ENCODE measurements at regions not wholly inside any gene's neighbourhood (a gene's known extent, or its start where the extent isn't known, plus 50 kb on each side); places are given as distances from the start of the nearest gene placed in this dataset.

DNA sequence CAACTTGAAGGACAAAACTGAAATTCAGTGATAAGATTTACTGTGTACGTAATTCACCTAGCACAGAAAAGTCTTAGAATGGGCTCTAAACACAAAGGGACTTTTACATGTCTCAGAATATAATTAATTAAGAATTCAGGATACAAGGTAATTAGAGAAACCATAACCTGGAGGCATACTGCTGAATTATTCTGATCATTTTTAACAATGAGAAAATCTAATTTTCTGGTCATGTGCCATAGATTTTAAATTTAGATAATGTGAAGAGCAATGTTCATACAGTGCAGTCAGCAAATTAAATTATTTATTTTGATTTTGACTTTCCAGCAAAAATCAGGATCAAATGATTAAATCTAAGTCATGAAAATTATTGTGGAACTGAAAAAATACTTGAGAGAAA lies 67.0 kb upstream of the MTNR1B start:
- no peak for DNase-seq
- Histone ChIP-seq H3K27me3 (no peaks in the 10 kb centered on the region), H3K4me1 (no peaks in the 10 kb centered on the region), H3K27ac (no peak overlapping the region), H3K36me3 (no peaks in the 10 kb centered on the region), H3K4me3 (no peak overlapping the region), H3K9me3 (no peaks in the 10 kb centered on the region)
- in situ Hi-C loops (cut with MboI; ENCODE audit: low pct_ligation_motif_present in 1 of 4, low pct_unique_long_range_greater_than_20kb in 1 of 4, low sequenced_read_pairs in 3 of 4) (no loop called here), intact Hi-C loops (cut with DNase I; ENCODE audit: low total_unique reads) (no loop called here)
- 78 to 82% methylated on average over 1 of the region's 1 CpG for WGBS, 2 donors (ENCODE audit: low coverage in 1 of 2)
- TF ChIP-seq, protein P1, sequence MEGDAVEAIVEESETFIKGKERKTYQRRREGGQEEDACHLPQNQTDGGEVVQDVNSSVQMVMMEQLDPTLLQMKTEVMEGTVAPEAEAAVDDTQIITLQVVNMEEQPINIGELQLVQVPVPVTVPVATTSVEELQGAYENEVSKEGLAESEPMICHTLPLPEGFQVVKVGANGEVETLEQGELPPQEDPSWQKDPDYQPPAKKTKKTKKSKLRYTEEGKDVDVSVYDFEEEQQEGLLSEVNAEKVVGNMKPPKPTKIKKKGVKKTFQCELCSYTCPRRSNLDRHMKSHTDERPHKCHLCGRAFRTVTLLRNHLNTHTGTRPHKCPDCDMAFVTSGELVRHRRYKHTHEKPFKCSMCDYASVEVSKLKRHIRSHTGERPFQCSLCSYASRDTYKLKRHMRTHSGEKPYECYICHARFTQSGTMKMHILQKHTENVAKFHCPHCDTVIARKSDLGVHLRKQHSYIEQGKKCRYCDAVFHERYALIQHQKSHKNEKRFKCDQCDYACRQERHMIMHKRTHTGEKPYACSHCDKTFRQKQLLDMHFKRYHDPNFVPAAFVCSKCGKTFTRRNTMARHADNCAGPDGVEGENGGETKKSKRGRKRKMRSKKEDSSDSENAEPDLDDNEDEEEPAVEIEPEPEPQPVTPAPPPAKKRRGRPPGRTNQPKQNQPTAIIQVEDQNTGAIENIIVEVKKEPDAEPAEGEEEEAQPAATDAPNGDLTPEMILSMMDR (IDR thresholded peaks at IDR 0.05) = no peak
- TF ChIP-seq POLR2A (IDR thresholded peaks at IDR 0.05) (no peak), POLR2AphosphoS5 (IDR thresholded peaks at IDR 0.05) (no peak), EP300 (IDR thresholded peaks at IDR 0.05; ENCODE audit: low read depth) (no peak)

- Histone ChIP-seq H3K9me3 (no peaks in the 10 kb centered on the region), H3K27ac (no peak overlapping the region), H3K4me3 (no peak overlapping the region), H3K27me3 (no peaks in the 10 kb centered on the region), H3K36me3 (no peaks in the 10 kb centered on the region), H3K4me1 (no peaks in the 10 kb centered on the region)
- DNase-seq = no peak
- intact Hi-C loops (cut with DNase I; ENCODE audit: low total_unique reads) = no loop called here
- in situ Hi-C loops (cut with MboI; ENCODE audit: low pct_ligation_motif_present in 1 of 4, low pct_unique_long_range_greater_than_20kb in 1 of 4, low sequenced_read_pairs in 3 of 4) = no loop called here
- TF ChIP-seq POLR2AphosphoS5 (IDR thresholded peaks at IDR 0.05) (no peak), POLR2A (IDR thresholded peaks at IDR 0.05) (no peak), EP300 (IDR thresholded peaks at IDR 0.05; ENCODE audit: low read depth) (no peak)
- TF ChIP-seq, protein P1 (IDR thresholded peaks at IDR 0.05) = no peak
- 63 to 73% methylated on average over 3 to 4 of the region's 4 CpGs for WGBS, 2 donors (ENCODE audit: low coverage in 1 of 2)
Measured at GRCh38 chr11:92907671-92908070, 61.8 kb upstream of the MTNR1B start.

DNA sequence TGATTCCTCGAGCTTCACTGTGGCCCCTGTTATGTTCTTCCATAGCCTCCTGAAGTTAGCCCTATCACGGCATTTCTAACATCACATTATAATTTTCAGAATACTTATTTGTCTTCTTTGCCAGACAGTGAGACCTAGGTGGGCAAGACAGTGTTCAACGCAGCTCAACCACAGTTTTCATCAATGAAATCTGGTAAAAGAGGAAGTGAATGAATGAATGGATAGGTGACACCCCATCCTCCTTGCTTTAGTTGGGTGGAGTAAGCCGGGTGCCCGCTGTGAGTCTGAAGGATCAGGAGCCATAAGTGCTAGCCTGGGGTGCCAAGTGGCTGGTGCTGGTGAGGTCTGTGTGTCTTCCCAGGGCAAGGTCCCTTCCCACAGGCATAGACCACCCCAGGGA lies 60.2 kb upstream of the MTNR1B start:
- H3K27ac ChIP-seq = no peak overlapping the region

GRCh38 chr11:92911478-92911877 lies 58.0 kb upstream of the MTNR1B start:
- intact Hi-C loops (cut with DNase I; ENCODE audit: low total_unique reads) (no loop called here), in situ Hi-C loops (cut with MboI; ENCODE audit: low pct_ligation_motif_present in 1 of 4, low pct_unique_long_range_greater_than_20kb in 1 of 4, low sequenced_read_pairs in 3 of 4) (no loop called here)
- no peak overlapping the region for H3K27ac ChIP-seq
- H3K9me3 ChIP-seq = no peaks in the 10 kb centered on the region
- no peaks in the 10 kb centered on the region for H3K27me3 ChIP-seq
- H3K4me1 ChIP-seq = no peaks in the 10 kb centered on the region
- no peaks in the 10 kb centered on the region for H3K36me3 ChIP-seq
- TF ChIP-seq POLR2A (IDR thresholded peaks at IDR 0.05) (no peak), EP300 (IDR thresholded peaks at IDR 0.05; ENCODE audit: low read depth) (no peak), POLR2AphosphoS5 (IDR thresholded peaks at IDR 0.05) (no peak)
- TF ChIP-seq, protein P1 (IDR thresholded peaks at IDR 0.05) = no peak
- H3K4me3 ChIP-seq = no peak overlapping the region
- DNase-seq = no peak
- WGBS, 2 donors (ENCODE audit: low coverage in 1 of 2) = 45 to 59% methylated on average over 2 of the region's 2 CpGs

More for the DNA sequence above, 60.2 kb upstream of the MTNR1B start:
- H3K4me3 ChIP-seq = no peak overlapping the region
- no peak for DNase-seq
- H3K9me3 ChIP-seq = no peaks in the 10 kb centered on the region
- TF ChIP-seq POLR2AphosphoS5 (IDR thresholded peaks at IDR 0.05) (no peak), EP300 (IDR thresholded peaks at IDR 0.05; ENCODE audit: low read depth) (no peak), POLR2A (IDR thresholded peaks at IDR 0.05) (no peak)
- TF ChIP-seq, protein P1 (IDR thresholded peaks at IDR 0.05) = no peak
- H3K4me1 ChIP-seq = no peaks in the 10 kb centered on the region
- no peaks in the 10 kb centered on the region for H3K27me3 ChIP-seq
- 68 to 86% methylated on average over 3 to 5 of the region's 5 CpGs for WGBS, 2 donors (ENCODE audit: low coverage in 1 of 2)
- in situ Hi-C loops (cut with MboI; ENCODE audit: low pct_ligation_motif_present in 1 of 4, low pct_unique_long_range_greater_than_20kb in 1 of 4, low sequenced_read_pairs in 3 of 4) = no loop called here
- H3K36me3 ChIP-seq = no peaks in the 10 kb centered on the region
- intact Hi-C loops (cut with DNase I; ENCODE audit: low total_unique reads) = no loop called here

All from transverse colon (tissue), 4 donors.